HEK293 (cell line): ENCODE measurements at regions not wholly inside any gene's neighbourhood (a gene's known extent, or its start where the extent isn't known, plus 50 kb on each side); places are given as distances from the start of the nearest gene placed in this dataset.

Source experiments
- CTCF ChIA-PET: fragments of 350-600 bp; formaldehyde crosslinking; extraction: SDS; loops from one replicate; lab custom pipeline; 2021; ENCODE audit warnings: antibody characterized with exemption; lab: Yijun Ruan, JAX
- POLR2A ChIA-PET: fragments of 300-600 bp; formaldehyde crosslinking; extraction: SDS; loops from one replicate; lab custom pipeline; 2020; ENCODE audit warnings: antibody characterized with exemption, inconsistent platforms; lab: Yijun Ruan, JAX
- H3K27ac ChIP-seq: fragments of 200-500 bp; sonication (Bioruptor generic); 2 replicates; pipeline ENCODE4 v1.5.1; 2014; ENCODE audit warnings: low read depth, low read length, control low read depth, inconsistent platforms; ENCODE audit errors: extremely low read depth
- H3K36me3 ChIP-seq, 2 experiments: fragments of 200-500 bp in 1 of 2; sonication (Bioruptor generic) in 1 of 2; 1 replicate in 1 of 2; 2 replicates in 1 of 2; pipeline ENCODE4 v1.5.1; 2014 to 2017; ENCODE audit warnings: inconsistent platforms in 2 of 2, low read length in 2 of 2; ENCODE audit not compliant: control insufficient read depth in 2 of 2, insufficient read depth in 1 of 2
- H3K4me1 ChIP-seq: fragments of 200-500 bp; sonication (Bioruptor generic); 2 replicates; pipeline ENCODE4 v1.5.1; 2014; ENCODE audit warnings: mild to moderate bottlenecking, low read length, inconsistent platforms; ENCODE audit not compliant: control insufficient read depth, insufficient read depth
- H3K4me3 ChIP-seq: 2 replicates; pipeline ENCODE4 v1.5.1; 2011; ENCODE audit warnings: low read depth, mild to moderate bottlenecking, control low read depth, low read length, moderate library complexity
- H3K9me3 ChIP-seq: fragments of 200-500 bp; sonication (Bioruptor generic); 2 replicates; pipeline ENCODE4 v1.5.1; 2014; ENCODE audit warnings: low read depth, low read length, inconsistent platforms; ENCODE audit not compliant: control insufficient read depth, insufficient read depth
- BCL11A ChIP-seq: fragments of 450-650 bp; formaldehyde crosslinking; IDR thresholded peaks from 2 replicates; pipeline ENCODE4 v1.5.1; 2016; ENCODE audit warnings: low read depth, missing biosample characterization, missing genetic modification characterization
- GLI2 ChIP-seq: fragments of 450-650 bp; formaldehyde crosslinking; IDR thresholded peaks from 2 replicates; pipeline ENCODE4; 2017; ENCODE audit warnings: missing biosample characterization, missing genetic modification characterization, low read depth, borderline replicate concordance
- KLF1 ChIP-seq: fragments of 450-650 bp; formaldehyde crosslinking; IDR thresholded peaks from 2 replicates; pipeline ENCODE4 v1.5.1; 2016; ENCODE audit warnings: missing biosample characterization, missing genetic modification characterization
- KLF9 ChIP-seq: fragments of 450-650 bp; formaldehyde crosslinking; IDR thresholded peaks from 2 replicates; pipeline ENCODE4 v1.5.1; 2016; ENCODE audit warnings: missing biosample characterization, missing genetic modification characterization, low read depth
- MYNN ChIP-seq: fragments of 450-650 bp; formaldehyde crosslinking; IDR thresholded peaks from 2 replicates; pipeline ENCODE4 v1.5.1; 2016; ENCODE audit warnings: missing biosample characterization, missing genetic modification characterization, borderline replicate concordance
- ZNF112 ChIP-seq: fragments of 450-650 bp; formaldehyde crosslinking; IDR thresholded peaks from 2 replicates; pipeline ENCODE4 v1.5.0; 2017; ENCODE audit warnings: missing biosample characterization, missing genetic modification characterization
- ZNF121 ChIP-seq: fragments of 450-650 bp; formaldehyde crosslinking; IDR thresholded peaks from 2 replicates; pipeline ENCODE4 v1.5.1; 2016; ENCODE audit warnings: missing biosample characterization, missing genetic modification characterization
- ZNF184 ChIP-seq: fragments of 450-650 bp; IDR thresholded peaks from 2 replicates; pipeline ENCODE4 v1.5.1; 2018; ENCODE audit warnings: missing biosample characterization, mild to moderate bottlenecking, missing genetic modification characterization
- ZNF24 ChIP-seq: fragments of 450-650 bp; formaldehyde crosslinking; IDR thresholded peaks from 2 replicates; pipeline ENCODE4 v1.5.1; 2016; ENCODE audit warnings: missing biosample characterization, missing genetic modification characterization
- ZNF248 ChIP-seq: fragments of 450-650 bp; formaldehyde crosslinking; IDR thresholded peaks from 2 replicates; pipeline ENCODE4 v1.5.1; 2017; ENCODE audit warnings: missing biosample characterization, missing genetic modification characterization
- ZNF292 ChIP-seq: fragments of 450-650 bp; formaldehyde crosslinking; IDR thresholded peaks from 2 replicates; pipeline ENCODE4 v1.5.1; 2016; ENCODE audit warnings: low read depth, missing biosample characterization, missing genetic modification characterization, borderline replicate concordance
- ZNF335 ChIP-seq: fragments of 450-650 bp; formaldehyde crosslinking; conservative IDR thresholded peaks from 2 replicates; pipeline ENCODE4 v1.5.1; 2016; ENCODE audit warnings: missing biosample characterization, missing genetic modification characterization
- ZNF350 ChIP-seq: fragments of 450-650 bp; formaldehyde crosslinking; IDR thresholded peaks from 2 replicates; pipeline ENCODE4 v1.5.0; 2017; ENCODE audit warnings: missing biosample characterization, mild to moderate bottlenecking, missing genetic modification characterization
- ZNF366 ChIP-seq: fragments of 450-650 bp; formaldehyde crosslinking; conservative IDR thresholded peaks from 2 replicates; pipeline ENCODE4 v1.5.1; 2016; ENCODE audit warnings: missing biosample characterization, missing genetic modification characterization
- ZNF423 ChIP-seq: fragments of 450-650 bp; formaldehyde crosslinking; IDR thresholded peaks from 2 replicates; pipeline ENCODE4 v1.5.1; 2016; ENCODE audit warnings: missing biosample characterization, missing genetic modification characterization
- ZNF514 ChIP-seq: fragments of 450-650 bp; formaldehyde crosslinking; IDR thresholded peaks from 2 replicates; pipeline ENCODE4 v1.5.1; 2016; ENCODE audit warnings: missing biosample characterization, missing genetic modification characterization
- ZNF549 ChIP-seq: fragments of 450-650 bp; IDR thresholded peaks from 2 replicates; pipeline ENCODE4 v1.5.1; 2018; ENCODE audit warnings: missing biosample characterization, missing genetic modification characterization, mild to moderate bottlenecking, inconsistent platforms, moderate library complexity
- ZNF558 ChIP-seq: fragments of 450-650 bp; formaldehyde crosslinking; IDR thresholded peaks from 2 replicates; pipeline ENCODE4 v1.5.1; 2016; ENCODE audit warnings: missing biosample characterization, missing genetic modification characterization
- ZNF600 ChIP-seq: fragments of 450-650 bp; formaldehyde crosslinking; IDR thresholded peaks from 2 replicates; pipeline ENCODE4 v1.5.1; 2016; ENCODE audit warnings: missing biosample characterization, missing genetic modification characterization
- ZNF621 ChIP-seq: fragments of 450-650 bp; formaldehyde crosslinking; IDR thresholded peaks from 2 replicates; pipeline ENCODE4 v1.5.1; 2017; ENCODE audit warnings: missing biosample characterization, missing genetic modification characterization
- ZNF777 ChIP-seq: fragments of 450-650 bp; formaldehyde crosslinking; IDR thresholded peaks from 2 replicates; pipeline ENCODE4 v1.5.1; 2017; ENCODE audit warnings: missing biosample characterization, missing genetic modification characterization, borderline replicate concordance
- ZNF785 ChIP-seq: fragments of 450-650 bp; formaldehyde crosslinking; IDR thresholded peaks from 2 replicates; pipeline ENCODE4 v1.5.1; 2016; ENCODE audit warnings: missing biosample characterization, missing genetic modification characterization
- ZNF791 ChIP-seq: fragments of 450-650 bp; formaldehyde crosslinking; IDR thresholded peaks from 2 replicates; pipeline ENCODE4 v1.5.1; 2016; ENCODE audit warnings: missing biosample characterization, missing genetic modification characterization
- ZNF837 ChIP-seq: fragments of 450-650 bp; formaldehyde crosslinking; IDR thresholded peaks from 2 replicates; pipeline ENCODE4 v1.5.1; 2016; ENCODE audit warnings: missing biosample characterization, missing genetic modification characterization
- ZSCAN16 ChIP-seq: fragments of 450-650 bp; formaldehyde crosslinking; IDR thresholded peaks from 2 replicates; pipeline ENCODE4 v1.5.1; 2016; ENCODE audit warnings: missing biosample characterization, missing genetic modification characterization
- TF ChIP-seq, protein P1 (sequence below): fragments of 450-650 bp; formaldehyde crosslinking; IDR thresholded peaks from 2 replicates; pipeline ENCODE4 v1.5.1; 2016; ENCODE audit warnings: missing biosample characterization, missing genetic modification characterization
- TF ChIP-seq, protein P2 (sequence below): fragments of 450-650 bp; formaldehyde crosslinking; IDR thresholded peaks from 2 replicates; pipeline ENCODE4 v1.5.1; 2016; ENCODE audit warnings: missing biosample characterization, missing genetic modification characterization
- TF ChIP-seq, protein P3 (sequence below): fragments of 450-650 bp; formaldehyde crosslinking; IDR thresholded peaks from 2 replicates; pipeline ENCODE4; 2016; ENCODE audit warnings: missing biosample characterization, missing genetic modification characterization
- TF ChIP-seq, protein P4 (sequence below): fragments of 450-650 bp; formaldehyde crosslinking; conservative IDR thresholded peaks from 2 replicates; pipeline ENCODE4 v1.5.1; 2016; ENCODE audit warnings: low read depth, missing biosample characterization, missing genetic modification characterization
- TF ChIP-seq, protein P5 (sequence below): fragments of 450-650 bp; formaldehyde crosslinking; IDR thresholded peaks from 2 replicates; pipeline ENCODE4 v1.5.1; 2017; ENCODE audit warnings: missing biosample characterization, missing genetic modification characterization

DNA sequence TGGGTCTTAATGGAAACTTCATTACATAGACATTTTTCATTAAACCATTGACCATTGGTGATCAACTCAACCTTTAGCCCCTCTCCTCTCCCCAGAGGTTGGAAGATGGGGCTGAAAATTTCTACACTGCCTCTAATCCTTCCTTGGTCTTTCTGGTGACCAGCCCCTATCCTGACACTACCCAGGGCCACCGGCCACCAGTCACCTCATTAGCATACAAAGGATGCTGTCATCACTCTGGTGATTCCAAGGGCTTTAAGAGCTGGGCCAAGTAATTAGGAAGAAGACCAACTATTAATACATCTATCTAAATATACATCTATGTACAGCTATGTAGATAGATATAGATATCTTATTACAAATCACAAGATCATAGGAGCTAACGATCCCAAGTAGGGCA lies 111.2 kb upstream of the IRX6 start:
- ChIA-PET POLR2A (no interaction called here), CTCF (no interaction called here)
- no peaks in the 10 kb centered on the region for H3K9me3 ChIP-seq
- TF ChIP-seq, protein P1, sequence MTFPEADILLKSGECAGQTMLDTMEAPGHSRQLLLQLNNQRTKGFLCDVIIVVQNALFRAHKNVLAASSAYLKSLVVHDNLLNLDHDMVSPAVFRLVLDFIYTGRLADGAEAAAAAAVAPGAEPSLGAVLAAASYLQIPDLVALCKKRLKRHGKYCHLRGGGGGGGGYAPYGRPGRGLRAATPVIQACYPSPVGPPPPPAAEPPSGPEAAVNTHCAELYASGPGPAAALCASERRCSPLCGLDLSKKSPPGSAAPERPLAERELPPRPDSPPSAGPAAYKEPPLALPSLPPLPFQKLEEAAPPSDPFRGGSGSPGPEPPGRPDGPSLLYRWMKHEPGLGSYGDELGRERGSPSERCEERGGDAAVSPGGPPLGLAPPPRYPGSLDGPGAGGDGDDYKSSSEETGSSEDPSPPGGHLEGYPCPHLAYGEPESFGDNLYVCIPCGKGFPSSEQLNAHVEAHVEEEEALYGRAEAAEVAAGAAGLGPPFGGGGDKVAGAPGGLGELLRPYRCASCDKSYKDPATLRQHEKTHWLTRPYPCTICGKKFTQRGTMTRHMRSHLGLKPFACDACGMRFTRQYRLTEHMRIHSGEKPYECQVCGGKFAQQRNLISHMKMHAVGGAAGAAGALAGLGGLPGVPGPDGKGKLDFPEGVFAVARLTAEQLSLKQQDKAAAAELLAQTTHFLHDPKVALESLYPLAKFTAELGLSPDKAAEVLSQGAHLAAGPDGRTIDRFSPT, result no peak
- TF ChIP-seq KLF9 (no peak), ZNF549 (tag by site-specific recombination) (no peak), ZNF600 (tag by site-specific recombination) (no peak), ZNF837 (tag by site-specific recombination) (no peak), ZSCAN16 (no peak), ZNF350 (tag by site-specific recombination) (no peak), ZNF121 (no peak), ZNF184 (tag by site-specific recombination) (no peak), ZNF335 (tag by site-specific recombination) (no peak), BCL11A (tag by site-specific recombination) (no peak), GLI2 (tag by site-specific recombination) (no peak)
- TF ChIP-seq, protein P2, sequence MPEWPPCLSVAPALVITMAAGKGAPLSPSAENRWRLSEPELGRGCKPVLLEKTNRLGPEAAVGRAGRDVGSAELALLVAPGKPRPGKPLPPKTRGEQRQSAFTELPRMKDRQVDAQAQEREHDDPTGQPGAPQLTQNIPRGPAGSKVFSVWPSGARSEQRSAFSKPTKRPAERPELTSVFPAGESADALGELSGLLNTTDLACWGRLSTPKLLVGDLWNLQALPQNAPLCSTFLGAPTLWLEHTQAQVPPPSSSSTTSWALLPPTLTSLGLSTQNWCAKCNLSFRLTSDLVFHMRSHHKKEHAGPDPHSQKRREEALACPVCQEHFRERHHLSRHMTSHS, result no peak
- TF ChIP-seq, protein P3, sequence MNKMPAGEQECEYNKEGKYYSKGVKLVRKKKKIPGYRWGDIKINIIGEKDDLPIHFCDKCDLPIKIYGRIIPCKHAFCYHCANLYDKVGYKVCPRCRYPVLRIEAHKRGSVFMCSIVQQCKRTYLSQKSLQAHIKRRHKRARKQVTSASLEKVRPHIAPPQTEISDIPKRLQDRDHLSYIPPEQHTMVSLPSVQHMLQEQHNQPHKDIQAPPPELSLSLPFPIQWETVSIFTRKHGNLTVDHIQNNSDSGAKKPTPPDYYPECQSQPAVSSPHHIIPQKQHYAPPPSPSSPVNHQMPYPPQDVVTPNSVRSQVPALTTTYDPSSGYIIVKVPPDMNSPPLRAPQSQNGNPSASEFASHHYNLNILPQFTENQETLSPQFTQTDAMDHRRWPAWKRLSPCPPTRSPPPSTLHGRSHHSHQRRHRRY, result no peak
- H3K36me3 ChIP-seq, result no peaks in the 10 kb centered on the region
- H3K27ac ChIP-seq, result no peak overlapping the region
- no peaks in the 10 kb centered on the region for H3K4me1 ChIP-seq
- H3K4me3 ChIP-seq, result no peak overlapping the region

DNA sequence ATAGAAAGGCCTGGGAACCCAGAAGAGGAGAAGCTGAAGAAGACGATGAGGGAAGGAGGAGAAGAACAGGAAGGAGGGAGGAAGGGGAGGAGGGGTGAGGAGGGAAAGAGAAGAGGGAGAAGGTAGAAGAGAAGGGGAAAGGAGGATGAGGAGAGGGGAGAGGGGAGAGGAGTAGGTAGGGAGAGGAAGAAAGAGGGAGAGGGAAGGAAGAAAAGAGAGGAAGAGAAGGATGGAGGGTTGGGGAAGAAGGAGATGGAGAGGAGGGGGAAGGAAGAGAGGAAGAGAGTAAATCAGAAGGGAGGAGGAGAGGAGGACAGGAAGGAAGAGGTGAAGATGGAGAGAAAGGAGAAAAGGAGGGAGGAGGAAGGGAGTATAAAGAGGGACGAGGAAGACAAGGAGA lies 109.6 kb upstream of the IRX6 start:
- ChIA-PET CTCF (interaction anchor here (0.6 kb wide), 1 partner anchor 116 kb away, joined by 4 read pairs; no protein-coding TSS in a partner anchor), POLR2A (no interaction called here)
- TF ChIP-seq ZNF423, result no peak
- TF ChIP-seq, protein P4, sequence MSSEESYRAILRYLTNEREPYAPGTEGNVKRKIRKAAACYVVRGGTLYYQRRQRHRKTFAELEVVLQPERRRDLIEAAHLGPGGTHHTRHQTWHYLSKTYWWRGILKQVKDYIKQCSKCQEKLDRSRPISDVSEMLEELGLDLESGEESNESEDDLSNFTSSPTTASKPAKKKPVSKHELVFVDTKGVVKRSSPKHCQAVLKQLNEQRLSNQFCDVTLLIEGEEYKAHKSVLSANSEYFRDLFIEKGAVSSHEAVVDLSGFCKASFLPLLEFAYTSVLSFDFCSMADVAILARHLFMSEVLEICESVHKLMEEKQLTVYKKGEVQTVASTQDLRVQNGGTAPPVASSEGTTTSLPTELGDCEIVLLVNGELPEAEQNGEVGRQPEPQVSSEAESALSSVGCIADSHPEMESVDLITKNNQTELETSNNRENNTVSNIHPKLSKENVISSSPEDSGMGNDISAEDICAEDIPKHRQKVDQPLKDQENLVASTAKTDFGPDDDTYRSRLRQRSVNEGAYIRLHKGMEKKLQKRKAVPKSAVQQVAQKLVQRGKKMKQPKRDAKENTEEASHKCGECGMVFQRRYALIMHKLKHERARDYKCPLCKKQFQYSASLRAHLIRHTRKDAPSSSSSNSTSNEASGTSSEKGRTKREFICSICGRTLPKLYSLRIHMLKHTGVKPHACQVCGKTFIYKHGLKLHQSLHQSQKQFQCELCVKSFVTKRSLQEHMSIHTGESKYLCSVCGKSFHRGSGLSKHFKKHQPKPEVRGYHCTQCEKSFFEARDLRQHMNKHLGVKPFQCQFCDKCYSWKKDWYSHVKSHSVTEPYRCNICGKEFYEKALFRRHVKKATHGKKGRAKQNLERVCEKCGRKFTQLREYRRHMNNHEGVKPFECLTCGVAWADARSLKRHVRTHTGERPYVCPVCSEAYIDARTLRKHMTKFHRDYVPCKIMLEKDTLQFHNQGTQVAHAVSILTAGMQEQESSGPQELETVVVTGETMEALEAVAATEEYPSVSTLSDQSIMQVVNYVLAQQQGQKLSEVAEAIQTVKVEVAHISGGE (tag by site-specific recombination), result no peak
- TF ChIP-seq ZNF112 (tag by site-specific recombination), result no peak
- TF ChIP-seq ZNF514, result no peak
- TF ChIP-seq BCL11A (tag by site-specific recombination), result no peak
- TF ChIP-seq ZNF621 (tag by site-specific recombination), result no peak
- TF ChIP-seq ZNF600 (tag by site-specific recombination), result no peak
- TF ChIP-seq ZNF777 (tag by site-specific recombination), result no peak
- no peak for TF ChIP-seq ZNF292 (tag by site-specific recombination)
- no peak for TF ChIP-seq MYNN (tag by site-specific recombination)
- TF ChIP-seq ZNF785 (tag by site-specific recombination), result 0 out of 2 replicates have a peak, but pooled peaks have one; percentile 32
- TF ChIP-seq, protein P5, sequence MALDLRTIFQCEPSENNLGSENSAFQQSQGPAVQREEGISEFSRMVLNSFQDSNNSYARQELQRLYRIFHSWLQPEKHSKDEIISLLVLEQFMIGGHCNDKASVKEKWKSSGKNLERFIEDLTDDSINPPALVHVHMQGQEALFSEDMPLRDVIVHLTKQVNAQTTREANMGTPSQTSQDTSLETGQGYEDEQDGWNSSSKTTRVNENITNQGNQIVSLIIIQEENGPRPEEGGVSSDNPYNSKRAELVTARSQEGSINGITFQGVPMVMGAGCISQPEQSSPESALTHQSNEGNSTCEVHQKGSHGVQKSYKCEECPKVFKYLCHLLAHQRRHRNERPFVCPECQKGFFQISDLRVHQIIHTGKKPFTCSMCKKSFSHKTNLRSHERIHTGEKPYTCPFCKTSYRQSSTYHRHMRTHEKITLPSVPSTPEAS, result no peak
- 0 out of 2 replicates have a peak, but pooled peaks have one; percentile 18 for TF ChIP-seq ZNF248 (tag by site-specific recombination)
- no peak for TF ChIP-seq KLF1
- no peak for TF ChIP-seq ZNF558 (tag by site-specific recombination)
- TF ChIP-seq ZNF24 (tag by site-specific recombination), result no peak
- TF ChIP-seq ZNF791 (tag by site-specific recombination), result no peak
- TF ChIP-seq ZNF366 (tag by site-specific recombination), result peak; percentile 69

More for the DNA sequence above, 109.6 kb upstream of the IRX6 start:
- H3K36me3 ChIP-seq, result no peaks in the 10 kb centered on the region
- H3K4me1 ChIP-seq, result no peaks in the 10 kb centered on the region
- no peak overlapping the region for H3K27ac ChIP-seq
- H3K4me3 ChIP-seq, result no peak overlapping the region
- H3K9me3 ChIP-seq, result no peaks in the 10 kb centered on the region
